Gastrocnemius medialis (tissue), 4 donors: ENCODE measurements at regions not wholly inside any gene's neighbourhood (a gene's known extent, or its start where the extent isn't known, plus 50 kb on each side); places are given as distances from the start of the nearest gene placed in this dataset.

ENCODE experiments used
- ATAC-seq, 2 donors: fragments of 150-250 bp; one replicate each; pipeline ENCODE4 v1.9.1; 2016
- DNase-seq, 2 donors: peaks; one replicate each; pipeline ENCODE4 v3.0.0-alpha.2; 2019
- H3K27ac ChIP-seq, 4 donors: fragments of 200-600 bp; sonication (generic); 1 replicate in 1 of 4; 2 replicates in 3 of 4; pipeline ENCODE4 v1.5.1; 2016 to 2018; ENCODE audit warnings: mild to moderate bottlenecking in 2 of 4, moderate library complexity in 1 of 4
- H3K27me3 ChIP-seq, 3 donors: fragments of 200-600 bp; sonication (generic) in 2 of 3; 1 replicate in 1 of 3; 2 replicates in 2 of 3; pipeline versions ENCODE4 v1.5.1 to v1.6.0; 2016 to 2019; ENCODE audit warnings: mild to moderate bottlenecking in 1 of 3, moderate library complexity in 1 of 3
- H3K36me3 ChIP-seq, 2 donors: fragments of 200-600 bp; sonication (generic) in 1 of 2; one replicate each; pipeline ENCODE4 v1.5.1; 2017 to 2018
- H3K4me1 ChIP-seq, 2 donors: fragments of 200-600 bp; sonication (generic) in 1 of 2; one replicate each; pipeline ENCODE4 v1.5.1; 2016 to 2017; ENCODE audit warnings: mild to moderate bottlenecking in 2 of 2
- H3K4me3 ChIP-seq, 4 donors: fragments of 200-600 bp; sonication (generic) in 3 of 4; 1 replicate in 1 of 4; 2 replicates in 3 of 4; pipeline ENCODE4 v1.5.1; 2016 to 2019; ENCODE audit warnings: mild to moderate bottlenecking in 2 of 4
- H3K9me3 ChIP-seq, 3 donors: fragments of 200-600 bp; sonication (generic) in 2 of 3; 1 replicate in 1 of 3; 2 replicates in 2 of 3; pipeline ENCODE4 v1.5.1; 2016 to 2019
- CTCF ChIP-seq, 5 experiments: fragments of 450-650 bp in 3 of 5; fragments of 200-600 bp in 2 of 5; sonication (generic) in 2 of 5; IDR thresholded peaks in 4 of 5; conservative IDR thresholded peaks in 1 of 5; 1 replicate in 4 of 5; 2 replicates in 1 of 5; pipeline ENCODE4 v1.5.1; 2016 to 2019; ENCODE audit warnings: antibody characterized with exemption in 5 of 5, mild to moderate bottlenecking in 3 of 5, moderate library complexity in 3 of 5
- POLR2A ChIP-seq, 2 donors: fragments of 450-650 bp; IDR thresholded peaks; one replicate each; pipeline ENCODE4 v1.6.1; 2017; ENCODE audit warnings: antibody characterized with exemption in 2 of 2, mild to moderate bottlenecking in 2 of 2, moderate library complexity in 2 of 2
- in situ Hi-C, 4 donors: fragments of 200-750 bp; cut with MboI; loops; one replicate each; pipeline versions ENCODE4 v1.15.0 to v1.8.0; 2017; ENCODE audit warnings: low sequenced_read_pairs in 4 of 4
- intact Hi-C: fragments of 100-400 bp; cut with DNase I; formaldehyde crosslinking; loops from one replicate; pipeline ENCODE4 v1.15.1; 2023; ENCODE audit warnings: low total_unique reads

- DNase-seq (no peak), ATAC-seq (no peak)
- H3K27me3 ChIP-seq: no peaks in the 10 kb centered on the region
- no peaks in the 10 kb centered on the region for H3K36me3 ChIP-seq
- TF ChIP-seq CTCF (IDR thresholded peaks at IDR 0.05 in 4 of 5, conservative IDR thresholded peaks at IDR 0.05 in 1 of 5): no peak
- no peak for TF ChIP-seq POLR2A (IDR thresholded peaks at IDR 0.05)
- H3K4me3 ChIP-seq: no peak overlapping the region
- no peak overlapping the region for H3K27ac ChIP-seq
- intact Hi-C loops (no loop called here), in situ Hi-C loops (no loop called here)
- H3K4me1 ChIP-seq: no peaks in the 10 kb centered on the region
- no peaks in the 10 kb centered on the region for H3K9me3 ChIP-seq
These were observed 52.1 kb upstream of the TGFBR2 start for GRCh38 chr3:30554317-30554690.

- Histone ChIP-seq H3K4me1 (no peaks in the 10 kb centered on the region), H3K4me3 (no peak overlapping the region), H3K27ac (no peak overlapping the region), H3K27me3 (no peaks in the 10 kb centered on the region), H3K9me3 (no peaks in the 10 kb centered on the region), H3K36me3 (no peaks in the 10 kb centered on the region)
- no peak for DNase-seq
- intact Hi-C loops: no loop called here
- TF ChIP-seq POLR2A (IDR thresholded peaks at IDR 0.05) (no peak), CTCF (IDR thresholded peaks at IDR 0.05 in 4 of 5, conservative IDR thresholded peaks at IDR 0.05 in 1 of 5) (no peak)
- in situ Hi-C loops: no loop called here
- no peak for ATAC-seq
These were observed 50.4 kb upstream of the TGFBR2 start for GRCh38 chr3:30555968-30556367.
